ENCODE measurements at regions not wholly inside any gene's neighbourhood (a gene's known extent, or its start where the extent isn't known, plus 50 kb on each side); places are given as distances from the start of the nearest gene placed in this dataset.
A peak's percentile ranks its signal among the peaks of the same experiment; 100 is the strongest.

GRCh38 chr6:132210886-132211563, 190.2 kb downstream of the MOXD1 start:
- TF ChIP-seq CTCF (IDR thresholded peaks at IDR 0.05): no peak
- no peak for DNase-seq (ENCODE audit: low spot score)
- H3K4me3 ChIP-seq: no peak overlapping the region
- H3K36me3 ChIP-seq: no peaks in the 10 kb centered on the region
- no peaks in the 10 kb centered on the region for H3K9me3 ChIP-seq
- no peaks in the 10 kb centered on the region for H3K4me1 ChIP-seq
- no peak overlapping the region for H3K27ac ChIP-seq
- H3K27me3 ChIP-seq: no peaks in the 10 kb centered on the region

- TF ChIP-seq CTCF (IDR thresholded peaks at IDR 0.05): no peak
- no peaks in the 10 kb centered on the region for H3K36me3 ChIP-seq
Observed at GRCh38 chr6:132209351-132209750, 191.9 kb downstream of the MOXD1 start.

GRCh38 chr6:132207991-132208390, 193.3 kb downstream of the MOXD1 start:
- H3K27ac ChIP-seq: no peak overlapping the region
- H3K4me3 ChIP-seq: no peak overlapping the region
- no peaks in the 10 kb centered on the region for H3K27me3 ChIP-seq
- no peaks in the 10 kb centered on the region for H3K36me3 ChIP-seq
- H3K4me1 ChIP-seq: no peaks in the 10 kb centered on the region
- no peak for DNase-seq (ENCODE audit: low spot score)
- TF ChIP-seq CTCF (IDR thresholded peaks at IDR 0.05): no peak
- H3K9me3 ChIP-seq: no peaks in the 10 kb centered on the region

More at GRCh38 chr6:132209351-132209750, 191.9 kb downstream of the MOXD1 start:
- no peak overlapping the region for H3K4me3 ChIP-seq
- H3K9me3 ChIP-seq: no peaks in the 10 kb centered on the region
- no peak for DNase-seq (ENCODE audit: low spot score)
- H3K4me1 ChIP-seq: no peaks in the 10 kb centered on the region
- no peak overlapping the region for H3K27ac ChIP-seq
- H3K27me3 ChIP-seq: no peaks in the 10 kb centered on the region

GRCh38 chr6:132205946-132206345, 195.3 kb downstream of the MOXD1 start:
- no peak for DNase-seq (ENCODE audit: low spot score)
- TF ChIP-seq CTCF (IDR thresholded peaks at IDR 0.05): no peak
- H3K9me3 ChIP-seq: no peaks in the 10 kb centered on the region
- H3K27me3 ChIP-seq: no peaks in the 10 kb centered on the region
- no peaks in the 10 kb centered on the region for H3K36me3 ChIP-seq
- no peak overlapping the region for H3K27ac ChIP-seq
- H3K4me1 ChIP-seq: no peaks in the 10 kb centered on the region
- H3K4me3 ChIP-seq: no peak overlapping the region

GRCh38 chr6:132204591-132204990, 196.7 kb downstream of the MOXD1 start:
- Histone ChIP-seq H3K9me3 (no peaks in the 10 kb centered on the region), H3K36me3 (no peaks in the 10 kb centered on the region), H3K27me3 (no peaks in the 10 kb centered on the region), H3K4me1 (no peaks in the 10 kb centered on the region), H3K27ac (no peak overlapping the region), H3K4me3 (no peak overlapping the region)
- no peak for TF ChIP-seq CTCF (IDR thresholded peaks at IDR 0.05)
- no peak for DNase-seq (ENCODE audit: low spot score)

GRCh38 chr6:132202574-132202973, 198.7 kb downstream of the MOXD1 start:
- Histone ChIP-seq H3K4me3 (no peak overlapping the region), H3K9me3 (no peaks in the 10 kb centered on the region), H3K27me3 (no peaks in the 10 kb centered on the region), H3K4me1 (no peaks in the 10 kb centered on the region), H3K27ac (peak overlapping the region; percentile 51 to 75), H3K36me3 (no peaks in the 10 kb centered on the region)
- DNase-seq (ENCODE audit: low spot score): no peak
- no peak for TF ChIP-seq CTCF (IDR thresholded peaks at IDR 0.05)
